Mammary epithelial cell (primary cell): ENCODE measurements at regions not wholly inside any gene's neighbourhood (a gene's known extent, or its start where the extent isn't known, plus 50 kb on each side); places are given as distances from the start of the nearest gene placed in this dataset.

Source experiments
- EZH2 ChIP-seq: IDR thresholded peaks from 2 replicates; pipeline ENCODE4 v1.6.1; 2012; ENCODE audit warnings: low read length, inconsistent platforms, borderline replicate concordance
- TF ChIP-seq, protein P1 (sequence below), 2 donors: IDR thresholded peaks in 1 of 2; conservative IDR thresholded peaks in 1 of 2; 2 replicates each; pipeline ENCODE4 v1.5.1; 2011 to 2012; ENCODE audit warnings: inconsistent platforms in 2 of 2, low read length in 2 of 2, mild to moderate bottlenecking in 2 of 2, control low read depth in 1 of 2, low read depth in 1 of 2; ENCODE audit not compliant: insufficient read depth in 1 of 2; ENCODE audit errors: extremely low read depth in 1 of 2

DNA sequence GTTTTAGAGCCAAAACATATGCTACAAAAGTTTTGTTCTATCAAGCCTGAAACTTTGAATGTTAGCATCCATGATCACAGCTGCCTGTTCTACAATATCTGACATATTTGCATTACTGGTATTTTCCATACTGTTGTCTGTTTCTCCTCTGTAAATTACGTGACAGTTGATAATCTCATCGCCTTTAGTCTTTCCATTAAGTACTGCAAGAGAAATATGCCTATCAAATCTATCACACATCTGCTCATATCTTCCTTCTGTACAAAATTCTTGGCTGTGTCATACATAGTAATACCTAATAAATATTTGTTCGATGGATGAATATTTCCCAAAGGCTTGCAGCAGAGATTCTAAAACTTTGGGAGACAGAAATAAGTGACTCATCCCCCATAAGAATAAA lies 717.3 kb downstream of the OTOL1 start:
- TF ChIP-seq, protein P1, sequence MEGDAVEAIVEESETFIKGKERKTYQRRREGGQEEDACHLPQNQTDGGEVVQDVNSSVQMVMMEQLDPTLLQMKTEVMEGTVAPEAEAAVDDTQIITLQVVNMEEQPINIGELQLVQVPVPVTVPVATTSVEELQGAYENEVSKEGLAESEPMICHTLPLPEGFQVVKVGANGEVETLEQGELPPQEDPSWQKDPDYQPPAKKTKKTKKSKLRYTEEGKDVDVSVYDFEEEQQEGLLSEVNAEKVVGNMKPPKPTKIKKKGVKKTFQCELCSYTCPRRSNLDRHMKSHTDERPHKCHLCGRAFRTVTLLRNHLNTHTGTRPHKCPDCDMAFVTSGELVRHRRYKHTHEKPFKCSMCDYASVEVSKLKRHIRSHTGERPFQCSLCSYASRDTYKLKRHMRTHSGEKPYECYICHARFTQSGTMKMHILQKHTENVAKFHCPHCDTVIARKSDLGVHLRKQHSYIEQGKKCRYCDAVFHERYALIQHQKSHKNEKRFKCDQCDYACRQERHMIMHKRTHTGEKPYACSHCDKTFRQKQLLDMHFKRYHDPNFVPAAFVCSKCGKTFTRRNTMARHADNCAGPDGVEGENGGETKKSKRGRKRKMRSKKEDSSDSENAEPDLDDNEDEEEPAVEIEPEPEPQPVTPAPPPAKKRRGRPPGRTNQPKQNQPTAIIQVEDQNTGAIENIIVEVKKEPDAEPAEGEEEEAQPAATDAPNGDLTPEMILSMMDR (conservative IDR thresholded peaks at IDR 0.05 in 1 of 2, IDR thresholded peaks at IDR 0.05 in 1 of 2; ENCODE audit: extremely low read depth in 1 of 2, insufficient read depth in 1 of 2, low read depth in 1 of 2, low read length in 2 of 2): no peak
- TF ChIP-seq EZH2: no peak
